GM04504 (cell line): ENCODE measurements at regions not wholly inside any gene's neighbourhood (a gene's known extent, or its start where the extent isn't known, plus 50 kb on each side); places are given as distances from the start of the nearest gene placed in this dataset.
"Not testable (repeated sequence)": the region's sequence is repeated elsewhere in the genome, so short reads cannot be mapped to it uniquely, and the experiment has no call there.

ENCODE experiments used
- DNase-seq: peaks from one replicate; pipeline ENCODE4 v3.0.0-alpha.2; 2012; ENCODE audit warnings: low read depth

DNA sequence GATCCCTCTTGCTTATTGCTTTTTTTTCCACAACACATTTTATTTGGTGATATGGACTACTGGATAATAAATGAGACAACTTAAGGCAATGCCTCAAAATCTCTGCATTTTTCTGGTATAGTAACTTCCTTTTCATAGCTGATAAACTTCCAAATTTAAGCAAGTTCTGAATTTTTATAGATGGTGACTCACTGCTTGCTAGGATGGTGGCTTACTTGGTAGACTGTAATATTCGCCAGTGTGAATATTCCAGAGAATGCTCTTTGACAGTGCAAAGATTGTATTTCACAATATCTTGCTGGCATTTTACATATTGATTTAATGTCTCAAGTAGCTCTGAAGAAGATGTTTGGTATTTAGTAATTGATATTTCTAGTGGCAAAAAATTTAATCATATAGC lies 472.4 kb downstream of the TFEC start:
- DNase-seq = peak; percentile 48

DNA sequence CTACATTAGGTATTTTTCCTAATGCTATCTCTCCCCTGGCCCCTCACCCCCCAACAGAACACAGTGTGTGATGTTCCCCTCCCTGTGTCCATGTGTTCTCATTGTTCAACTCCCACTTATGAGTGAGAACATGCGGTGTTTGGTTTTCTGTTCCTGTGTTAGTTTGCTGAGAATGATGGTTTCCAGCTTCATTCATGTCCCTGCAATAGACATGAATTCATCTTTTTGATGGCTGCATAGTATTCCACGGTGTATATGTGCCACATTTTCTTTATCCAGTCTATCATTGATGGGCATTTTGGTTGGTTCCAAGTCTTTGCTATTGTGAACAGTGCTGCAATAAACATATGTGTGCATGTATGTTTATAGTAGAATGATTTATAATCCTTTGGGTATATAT lies 473.3 kb downstream of the TFEC start:
- DNase-seq = not testable (repeated sequence)

GRCh38 chr7:115552766-115553165 lies 477.8 kb downstream of the TFEC start:
- no peak for DNase-seq

DNA sequence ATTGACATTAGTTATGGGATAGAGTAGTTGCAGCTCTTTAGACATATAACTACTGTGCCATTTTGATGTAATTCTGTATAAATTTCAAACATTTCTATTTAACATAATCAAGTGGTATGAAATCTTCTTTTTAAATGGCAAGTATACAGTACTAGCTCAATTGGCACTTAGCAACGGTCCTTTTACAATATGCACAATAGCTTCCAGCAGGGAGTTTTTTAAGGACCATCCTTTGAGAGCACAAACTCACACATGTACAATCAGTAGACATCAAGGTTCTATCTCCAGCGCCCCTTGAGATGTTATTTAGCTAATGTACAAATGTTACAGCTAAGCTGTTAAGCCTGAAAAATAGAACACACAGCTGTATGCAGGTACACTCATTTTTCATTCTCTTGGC lies 480.7 kb downstream of the TFEC start:
- no peak for DNase-seq

- no peak for DNase-seq
Observed at GRCh38 chr7:115548756-115549155, 481.8 kb downstream of the TFEC start.

DNA sequence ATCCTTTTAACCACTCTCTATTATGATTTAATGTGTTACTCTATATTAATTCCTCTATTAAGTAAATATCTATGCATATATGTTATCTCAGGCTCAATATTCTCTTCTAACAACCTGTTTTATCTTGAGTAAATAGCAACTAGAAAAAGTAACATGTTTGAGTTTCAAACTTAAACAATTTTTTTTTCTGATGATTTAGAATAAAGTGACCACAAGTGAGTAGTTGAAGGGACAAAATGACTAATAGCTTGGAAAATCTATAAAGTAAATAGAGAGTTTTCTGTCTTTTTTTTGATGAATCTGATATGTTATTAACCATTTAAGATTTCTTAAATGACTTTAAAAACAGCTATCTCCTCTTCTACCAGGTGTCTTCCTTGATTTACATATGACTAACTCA lies 483.8 kb downstream of the TFEC start:
- no peak for DNase-seq

- no peak for DNase-seq
Observed at GRCh38 chr7:115533785-115534184, 496.8 kb downstream of the TFEC start.

GRCh38 chr7:115526278-115526677 lies 504.3 kb downstream of the TFEC start:
- no peak for DNase-seq

- no peak for DNase-seq
Observed at GRCh38 chr7:115522174-115522573, 508.4 kb downstream of the TFEC start.

DNA sequence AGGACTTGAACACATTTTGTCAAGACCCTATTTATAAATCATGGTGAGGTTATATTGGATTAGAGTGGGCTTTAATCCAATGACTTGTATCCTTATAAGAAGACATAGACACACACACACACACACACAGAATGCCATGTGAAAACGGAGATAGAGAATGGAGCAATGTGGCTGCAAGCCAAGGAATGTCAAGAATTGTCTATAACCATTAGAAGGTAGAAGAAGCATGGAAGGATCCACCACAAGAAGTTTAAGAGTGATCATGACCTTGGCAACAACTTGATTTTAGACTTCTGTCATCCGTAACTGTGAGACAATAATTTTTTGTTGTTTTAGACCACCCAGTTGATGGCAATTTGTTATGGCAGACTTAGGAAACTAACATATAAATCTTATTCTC lies 514.2 kb downstream of the TFEC start:
- DNase-seq = no peak

GRCh38 chr7:115511330-115511729 lies 519.2 kb downstream of the TFEC start:
- no peak for DNase-seq

DNA sequence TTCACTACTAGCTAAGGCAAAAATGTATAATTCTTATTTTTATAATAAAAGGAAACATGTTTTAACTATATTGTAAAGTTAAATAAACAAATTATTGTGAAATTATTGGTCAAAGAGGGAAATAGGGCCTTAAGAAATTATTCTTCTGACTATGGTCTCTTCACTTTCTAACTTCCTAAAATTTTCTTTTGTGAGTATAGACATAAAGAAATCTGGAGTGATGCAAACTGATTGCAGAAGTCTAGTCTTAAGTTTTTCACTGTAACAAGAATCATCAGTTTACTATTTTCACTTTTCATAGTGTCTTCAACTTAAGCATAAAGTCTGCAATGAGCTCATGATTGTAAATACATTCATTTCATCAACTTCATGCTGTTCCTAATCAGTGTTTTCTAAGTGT lies 525.4 kb downstream of the TFEC start:
- DNase-seq = no peak

DNA sequence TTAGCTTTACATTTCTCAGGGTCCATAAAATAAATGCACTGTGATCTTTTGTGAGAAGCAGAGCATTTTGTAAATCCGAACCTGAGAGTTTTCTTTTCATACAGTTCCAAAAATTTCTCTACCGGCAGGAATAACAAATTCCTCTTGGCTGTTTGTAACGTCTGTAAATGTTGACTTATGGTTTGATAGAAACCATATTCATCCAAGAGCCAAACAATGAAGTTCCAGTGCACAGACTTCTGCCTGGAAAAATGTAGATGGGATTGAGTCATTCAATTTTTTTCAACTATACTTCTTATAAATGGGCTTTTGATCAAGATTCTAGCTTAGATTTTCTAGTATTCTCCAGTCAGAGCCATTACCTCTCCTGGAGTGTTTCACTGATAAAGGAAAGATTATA lies 530.6 kb downstream of the TFEC start:
- DNase-seq = no peak

- DNase-seq = no peak
Observed at GRCh38 chr7:115496006-115496405, 534.6 kb downstream of the TFEC start.

DNA sequence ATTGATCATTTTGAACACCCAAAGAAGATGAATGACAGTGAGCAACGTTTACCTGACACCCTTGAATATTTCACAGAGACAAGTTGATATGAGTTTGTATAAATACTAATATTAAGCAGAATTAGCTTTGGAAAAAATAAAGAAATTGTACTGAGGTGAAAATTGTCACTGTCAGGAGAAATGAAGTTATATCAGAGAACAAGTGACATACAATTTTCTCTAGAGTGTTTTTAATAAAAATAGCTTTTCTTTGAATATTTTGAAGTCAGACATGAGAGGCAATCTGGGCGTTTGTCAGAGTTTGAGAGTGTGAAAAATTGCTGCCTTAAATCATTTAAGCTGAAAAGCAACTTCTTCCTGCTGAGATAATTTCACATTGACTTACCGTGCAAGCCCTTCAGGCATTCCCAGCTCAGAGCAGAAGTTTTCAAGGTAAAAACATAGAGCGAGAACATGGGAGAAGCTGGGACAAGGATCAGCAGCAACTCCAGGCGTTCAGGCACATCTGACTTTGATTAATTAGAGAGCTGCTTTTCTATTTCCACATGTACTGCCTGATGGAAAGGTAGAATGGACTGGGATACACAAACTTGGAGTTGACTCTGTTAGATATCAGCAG lies 535.9 kb downstream of the TFEC start:
- no peak for DNase-seq

DNA sequence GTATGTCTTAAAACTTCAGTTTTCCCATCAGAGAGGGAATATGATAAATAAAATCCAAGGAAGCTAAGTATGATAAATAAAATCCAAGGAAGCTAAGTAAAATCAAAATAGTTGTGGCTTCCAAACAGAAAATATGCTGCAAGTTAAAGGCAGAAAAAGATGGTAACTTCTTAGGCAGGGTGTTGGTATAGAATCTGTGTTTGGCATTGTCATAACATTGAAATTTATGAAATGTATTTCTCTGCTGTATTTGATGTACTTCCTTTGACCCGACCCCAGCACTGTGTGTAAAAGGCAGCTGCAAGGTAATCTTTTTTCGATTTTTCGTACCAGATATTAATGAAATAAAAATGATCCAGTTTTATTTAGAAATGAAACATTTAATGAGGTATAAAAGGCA lies 537.2 kb downstream of the TFEC start:
- no peak for DNase-seq

DNA sequence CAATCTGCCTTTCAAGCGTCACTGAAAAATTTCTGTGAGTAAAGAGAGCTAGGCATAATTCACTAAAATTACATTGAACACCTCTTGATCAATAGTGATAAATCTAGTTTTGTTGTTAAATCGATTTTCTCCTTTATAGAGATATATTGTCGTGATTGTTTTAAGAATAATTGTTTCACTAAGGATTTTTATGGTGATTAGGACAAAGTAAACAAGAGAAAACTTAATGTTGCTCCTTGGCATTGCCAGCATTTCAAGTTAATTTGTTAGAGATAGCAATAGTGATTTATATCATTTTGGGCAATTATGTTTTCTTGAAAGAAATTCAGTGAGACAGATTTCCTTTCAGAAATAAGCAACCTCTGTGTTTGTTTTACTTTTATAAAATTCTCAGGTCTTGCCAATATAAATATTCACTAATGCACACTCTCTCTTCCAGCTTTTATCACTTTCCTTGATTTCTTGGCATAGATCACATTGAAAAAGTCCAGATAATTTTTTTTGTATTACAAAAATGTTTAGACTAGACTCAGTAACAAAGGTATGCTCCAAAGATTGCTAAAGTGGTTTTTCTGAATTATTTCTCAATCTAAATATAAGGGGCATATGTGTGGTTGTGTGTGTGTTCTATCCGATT lies 538.7 kb downstream of the TFEC start:
- DNase-seq = no peak

- no peak for DNase-seq
Observed at GRCh38 chr7:115479448-115479847, 551.1 kb downstream of the TFEC start.

- DNase-seq = no peak
Observed at GRCh38 chr7:115478426-115478825, 552.1 kb downstream of the TFEC start.

DNA sequence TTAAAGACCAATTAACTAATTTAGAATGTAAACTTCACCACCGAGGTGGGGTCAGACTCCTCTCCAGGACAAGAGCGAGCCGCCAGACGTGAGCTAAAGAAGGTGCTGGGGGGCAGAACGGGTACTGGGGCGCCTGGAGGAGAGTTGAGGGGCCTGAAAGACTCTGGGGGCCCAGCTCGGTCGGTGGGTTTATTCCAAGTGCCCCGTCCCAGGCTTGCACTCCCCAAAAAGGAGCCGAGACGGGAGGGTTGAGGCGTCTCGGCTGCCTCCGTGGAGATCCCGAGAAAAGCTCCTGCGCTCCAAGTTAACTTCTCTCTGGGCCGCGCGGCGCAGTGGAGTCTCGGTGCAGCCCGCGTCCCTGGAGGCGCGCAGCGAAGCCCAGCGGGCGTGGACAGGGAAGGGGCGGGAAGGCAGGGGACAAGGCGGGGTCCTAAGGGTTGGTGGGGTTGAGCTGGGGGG lies 553.3 kb downstream of the TFEC start:
- DNase-seq = no peak

- no peak for DNase-seq
Observed at GRCh38 chr7:115476671-115477181, 553.8 kb downstream of the TFEC start.

- DNase-seq = no peak
Observed at GRCh38 chr7:115475761-115476385, 554.0 kb downstream of the MDFIC start.

DNA sequence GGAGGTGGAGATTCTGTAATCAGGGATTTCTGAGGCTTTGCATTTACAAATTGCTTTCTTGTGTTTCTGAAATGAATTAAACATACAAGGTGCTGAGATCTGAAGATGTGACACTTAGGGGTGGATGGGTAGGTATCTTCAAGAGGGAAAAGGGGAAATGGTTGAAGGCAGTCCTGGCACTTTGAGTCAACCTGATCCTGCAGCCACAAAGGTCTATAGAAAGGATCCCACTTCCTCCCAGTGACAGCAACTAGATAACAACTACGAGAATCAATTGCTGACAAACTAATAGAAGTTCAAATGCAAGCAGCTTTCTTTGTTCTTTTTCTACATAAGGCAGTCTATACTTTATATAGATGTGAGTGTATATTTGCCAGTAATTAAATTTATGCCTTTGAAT lies 553.3 kb downstream of the MDFIC start:
- no peak for DNase-seq
